K562 (cell line): ENCODE measurements at regions not wholly inside any gene's neighbourhood (a gene's known extent, or its start where the extent isn't known, plus 50 kb on each side); places are given as distances from the start of the nearest gene placed in this dataset.

ENCODE experiments used
- ATAC-seq: fragments of 200-7000 bp; cut with Tn5 transposase; 3 replicates; pipeline ENCODE4 v1.9.1; 2020; ENCODE audit warnings: moderate library complexity
- BruUV-seq: library from RNA; stranded (reverse); fragments of 400-500 nt; replicated peaks from 2 replicates; lab custom pipeline; 2021; lab: Mats Ljungman, UMichigan
- CTCF ChIA-PET: fragments of 300-600 bp; formaldehyde crosslinking; extraction: SDS; loops from one replicate; lab custom pipeline; 2021; ENCODE audit warnings: low intra/inter-chr PET ratio; lab: Yijun Ruan, JAX
- POLR2A ChIA-PET: fragments of 300-600, 350-650 bp; sonication (Branson Sonifier 250); formaldehyde crosslinking; extraction: SDS; loops from one replicate; lab custom pipeline; 2021; ENCODE audit warnings: antibody characterized with exemption, inconsistent platforms; lab: Yijun Ruan, JAX
- DNase-seq, 4 experiments: peaks; one replicate each; pipeline versions ENCODE4 v3.0.0 to v3.0.0-alpha.2; 2011 to 2018; ENCODE audit warnings: low spot score in 3 of 4, mixed read lengths in 3 of 4; ENCODE audit errors: extremely low read depth in 1 of 4
- FAIRE-seq: peaks from 2 replicates; lab custom pipeline; 2011; peaks lifted over from hg19 to GRCh38; lab: Jason Lieb, UNC
- H2AFZ ChIP-seq: 2 replicates; pipeline ENCODE4 v1.6.0; 2011; ENCODE audit warnings: low read depth, low read length, control low read depth, inconsistent platforms
- H3K27ac ChIP-seq: fragments of 200-600 bp; 3 replicates; pipeline ENCODE4 v1.8.0; 2011; ENCODE audit warnings: low read depth, mild to moderate bottlenecking, control low read depth, inconsistent platforms, low read length, moderate library complexity, mixed read lengths; ENCODE audit errors: extremely low read depth
- H3K27me3 ChIP-seq, 2 experiments: fragments of 300-600 bp in 1 of 2; 2 replicates in 1 of 2; 3 replicates in 1 of 2; pipeline versions ENCODE4 v1.6.0 to v1.8.0; 2011; ENCODE audit warnings: inconsistent platforms in 2 of 2, low read length in 2 of 2, mild to moderate bottlenecking in 1 of 2, mixed read lengths in 1 of 2, moderate library complexity in 1 of 2; ENCODE audit not compliant: control insufficient read depth in 2 of 2, insufficient read depth in 2 of 2
- H3K36me3 ChIP-seq: fragments of 300-600 bp; 3 replicates; pipeline ENCODE4 v1.8.0; 2011; ENCODE audit warnings: mild to moderate bottlenecking, low read length, inconsistent platforms; ENCODE audit not compliant: control insufficient read depth, insufficient read depth
- H3K4me1 ChIP-seq, 2 experiments: fragments of 200-600 bp in 1 of 2; replicated peaks in 1 of 2; 2 replicates in 1 of 2; 3 replicates in 1 of 2; pipeline versions ENCODE4 v1.5.1 to v1.8.0; 2011; ENCODE audit warnings: inconsistent platforms in 2 of 2, low read length in 2 of 2, mild to moderate bottlenecking in 1 of 2, mixed read lengths in 1 of 2, moderate library complexity in 1 of 2; ENCODE audit not compliant: control insufficient read depth in 2 of 2, insufficient read depth in 2 of 2
- H3K4me2 ChIP-seq: 2 replicates; pipeline ENCODE4 v1.6.1; 2011; ENCODE audit warnings: low read length, control low read depth, inconsistent platforms, mixed read lengths; ENCODE audit not compliant: insufficient read depth
- H3K4me3 ChIP-seq: fragments of 200-600 bp; sonication (generic), shearing (Covaris generic); 2 replicates; pipeline ENCODE4 v1.5.1; 2016; ENCODE audit warnings: control low read depth, inconsistent platforms
- H3K79me2 ChIP-seq: fragments of 200-600 bp; 3 replicates; pipeline ENCODE4 v1.8.0; 2011; ENCODE audit warnings: low read length, inconsistent platforms; ENCODE audit not compliant: control insufficient read depth, insufficient read depth
- H3K9ac ChIP-seq, 2 experiments: 2 replicates each; pipeline versions ENCODE4 v1.6.0 to v1.6.1; 2011; ENCODE audit warnings: low read depth in 2 of 2, low read length in 2 of 2, control low read depth in 1 of 2, inconsistent platforms in 1 of 2, mild to moderate bottlenecking in 1 of 2, mixed read lengths in 1 of 2; ENCODE audit not compliant: insufficient read depth in 1 of 2
- H3K9me1 ChIP-seq: one replicate; pipeline ENCODE4 v1.6.0; 2011; ENCODE audit warnings: inconsistent platforms, mild to moderate bottlenecking, low read length, moderate library complexity; ENCODE audit not compliant: control insufficient read depth, insufficient read depth
- H3K9me3 ChIP-seq: replicated peaks from 2 replicates; pipeline ENCODE4 v1.5.1; 2011; ENCODE audit warnings: low read depth, low read length, inconsistent platforms; ENCODE audit not compliant: control insufficient read depth, insufficient read depth
- H4K20me1 ChIP-seq: replicated peaks from 2 replicates; pipeline ENCODE4 v1.6.1; 2011; ENCODE audit warnings: low read length, inconsistent platforms, mixed read lengths; ENCODE audit not compliant: control insufficient read depth, insufficient read depth
- ESRRB ChIP-seq: fragments of 250-450 bp; sonication (Bioruptor Pico); IDR thresholded peaks from 2 replicates; pipeline ENCODE4 v1.5.0; 2020; ENCODE audit warnings: mild to moderate bottlenecking, moderate library complexity, borderline replicate concordance
- PKNOX1 ChIP-seq: fragments of 450-650 bp; IDR thresholded peaks from 2 replicates; pipeline ENCODE4 v1.6.1; 2016
- RFX1 ChIP-seq: fragments of 450-650 bp; IDR thresholded peaks from 2 replicates; pipeline ENCODE4 v1.6.1; 2016; ENCODE audit warnings: mild to moderate bottlenecking, moderate library complexity
- WGBS: fragments of 100-300 bp; shearing (Covaris generic); methylation state at CpG from one replicate; pipeline ENCODE4 v1.1.6; 2016; ENCODE audit warnings: low coverage, mixed read lengths; ENCODE audit not compliant: insufficient coverage; ENCODE audit errors: missing lambda C conversion rate; 5-methylcytosine and 5-hydroxymethylcytosine counted together
- in situ Hi-C: fragments of 300-500 bp; cut with MboI; formaldehyde crosslinking; loops from 4 replicates; pipeline ENCODE4 v1.15.0; 2018; ENCODE audit warnings: inconsistent platforms, mixed read lengths
- intact Hi-C: fragments of 100-400 bp; cut with micrococcal nuclease; formaldehyde crosslinking; loops from 2 replicates; pipeline ENCODE4 v1.14.2; 2022
- TF ChIP-seq, protein P1 (sequence below), 2 experiments: IDR thresholded peaks in 1 of 2; conservative IDR thresholded peaks in 1 of 2; 2 replicates each; pipeline ENCODE4 v1.6.1; 2016; ENCODE audit warnings: low read depth in 2 of 2, mild to moderate bottlenecking in 1 of 2, missing compliant biosample characterization in 1 of 2, missing genetic modification characterization in 1 of 2, moderate library complexity in 1 of 2
- TF ChIP-seq, protein P2 (sequence below): fragments of 450-650 bp; IDR thresholded peaks from 2 replicates; pipeline ENCODE4 v1.6.1; 2016; ENCODE audit warnings: antibody characterized with exemption
- TF ChIP-seq, protein P3 (sequence below), 2 experiments: fragments of 450-650 bp; formaldehyde crosslinking in 1 of 2; IDR thresholded peaks; 2 replicates each; pipeline versions ENCODE4 v1.4.0 to v1.6.1; 2014 to 2020; ENCODE audit warnings: mild to moderate bottlenecking in 2 of 2, borderline replicate concordance in 1 of 2, low read depth in 1 of 2

DNA sequence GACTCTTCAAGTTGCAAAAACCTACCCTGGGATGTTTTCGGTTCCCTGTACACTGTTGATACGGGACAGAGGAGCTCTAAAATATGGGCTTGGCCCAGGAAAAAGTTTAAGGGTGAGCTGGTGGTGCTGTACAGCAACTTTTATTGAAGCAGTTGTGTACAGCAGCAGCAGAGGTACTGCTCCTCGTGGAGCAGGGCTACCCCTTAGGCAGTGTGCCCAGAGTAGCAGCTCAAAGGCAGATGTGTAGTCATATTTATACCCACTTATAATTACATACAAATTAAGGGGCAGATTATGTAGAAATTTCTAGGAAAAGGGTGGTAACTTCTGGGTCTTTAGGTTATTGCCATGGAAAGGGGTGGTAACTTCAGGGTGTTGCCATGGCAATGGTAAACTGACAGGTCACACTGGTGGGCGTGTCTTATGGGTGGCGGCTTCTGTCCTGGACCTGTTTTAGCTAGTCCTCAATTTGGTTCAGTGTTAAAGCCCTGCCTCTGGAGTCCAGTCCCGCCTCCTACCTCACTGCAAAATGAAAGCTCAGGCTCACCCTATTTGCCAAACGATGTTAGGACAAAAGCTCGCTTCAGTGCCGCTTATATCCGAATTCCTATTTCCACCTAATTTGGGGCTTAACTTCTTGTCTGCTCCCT is 203.2 kb downstream of the ETAA1 start:
- ChIA-PET POLR2A (interaction anchor here (0.6 kb wide), 1 partner anchor 12 kb away, joined by 3 read pairs; no protein-coding TSS in a partner anchor), CTCF (no interaction called here)
- TF ChIP-seq, protein P1, sequence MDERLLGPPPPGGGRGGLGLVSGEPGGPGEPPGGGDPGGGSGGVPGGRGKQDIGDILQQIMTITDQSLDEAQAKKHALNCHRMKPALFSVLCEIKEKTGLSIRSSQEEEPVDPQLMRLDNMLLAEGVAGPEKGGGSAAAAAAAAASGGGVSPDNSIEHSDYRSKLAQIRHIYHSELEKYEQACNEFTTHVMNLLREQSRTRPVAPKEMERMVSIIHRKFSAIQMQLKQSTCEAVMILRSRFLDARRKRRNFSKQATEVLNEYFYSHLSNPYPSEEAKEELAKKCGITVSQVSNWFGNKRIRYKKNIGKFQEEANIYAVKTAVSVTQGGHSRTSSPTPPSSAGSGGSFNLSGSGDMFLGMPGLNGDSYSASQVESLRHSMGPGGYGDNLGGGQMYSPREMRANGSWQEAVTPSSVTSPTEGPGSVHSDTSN (CRISPR knock-in tag; IDR thresholded peaks at IDR 0.05; ENCODE audit: low read depth): no peak
- TF ChIP-seq, protein P1 (tag; conservative IDR thresholded peaks at IDR 0.05; ENCODE audit: low read depth): 0 out of 2 replicates have a peak, but pooled peaks have one; percentile 17
- no peak for TF ChIP-seq ESRRB
- TF ChIP-seq RFX1: peak; percentile 90
- TF ChIP-seq, protein P2, sequence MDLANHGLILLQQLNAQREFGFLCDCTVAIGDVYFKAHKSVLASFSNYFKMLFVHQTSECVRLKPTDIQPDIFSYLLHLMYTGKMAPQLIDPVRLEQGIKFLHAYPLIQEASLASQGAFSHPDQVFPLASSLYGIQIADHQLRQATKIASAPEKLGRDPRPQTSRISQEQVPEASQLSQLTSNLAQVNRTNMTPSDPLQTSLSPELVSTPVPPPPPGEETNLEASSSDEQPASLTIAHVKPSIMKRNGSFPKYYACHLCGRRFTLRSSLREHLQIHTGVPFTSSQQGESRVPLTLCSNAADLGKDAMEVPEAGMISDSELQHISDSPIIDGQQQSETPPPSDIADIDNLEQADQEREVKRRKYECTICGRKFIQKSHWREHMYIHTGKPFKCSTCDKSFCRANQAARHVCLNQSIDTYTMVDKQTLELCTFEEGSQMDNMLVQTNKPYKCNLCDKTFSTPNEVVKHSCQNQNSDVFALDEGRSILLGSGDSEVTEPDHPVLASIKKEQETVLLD: no peak
- TF ChIP-seq, protein P3, sequence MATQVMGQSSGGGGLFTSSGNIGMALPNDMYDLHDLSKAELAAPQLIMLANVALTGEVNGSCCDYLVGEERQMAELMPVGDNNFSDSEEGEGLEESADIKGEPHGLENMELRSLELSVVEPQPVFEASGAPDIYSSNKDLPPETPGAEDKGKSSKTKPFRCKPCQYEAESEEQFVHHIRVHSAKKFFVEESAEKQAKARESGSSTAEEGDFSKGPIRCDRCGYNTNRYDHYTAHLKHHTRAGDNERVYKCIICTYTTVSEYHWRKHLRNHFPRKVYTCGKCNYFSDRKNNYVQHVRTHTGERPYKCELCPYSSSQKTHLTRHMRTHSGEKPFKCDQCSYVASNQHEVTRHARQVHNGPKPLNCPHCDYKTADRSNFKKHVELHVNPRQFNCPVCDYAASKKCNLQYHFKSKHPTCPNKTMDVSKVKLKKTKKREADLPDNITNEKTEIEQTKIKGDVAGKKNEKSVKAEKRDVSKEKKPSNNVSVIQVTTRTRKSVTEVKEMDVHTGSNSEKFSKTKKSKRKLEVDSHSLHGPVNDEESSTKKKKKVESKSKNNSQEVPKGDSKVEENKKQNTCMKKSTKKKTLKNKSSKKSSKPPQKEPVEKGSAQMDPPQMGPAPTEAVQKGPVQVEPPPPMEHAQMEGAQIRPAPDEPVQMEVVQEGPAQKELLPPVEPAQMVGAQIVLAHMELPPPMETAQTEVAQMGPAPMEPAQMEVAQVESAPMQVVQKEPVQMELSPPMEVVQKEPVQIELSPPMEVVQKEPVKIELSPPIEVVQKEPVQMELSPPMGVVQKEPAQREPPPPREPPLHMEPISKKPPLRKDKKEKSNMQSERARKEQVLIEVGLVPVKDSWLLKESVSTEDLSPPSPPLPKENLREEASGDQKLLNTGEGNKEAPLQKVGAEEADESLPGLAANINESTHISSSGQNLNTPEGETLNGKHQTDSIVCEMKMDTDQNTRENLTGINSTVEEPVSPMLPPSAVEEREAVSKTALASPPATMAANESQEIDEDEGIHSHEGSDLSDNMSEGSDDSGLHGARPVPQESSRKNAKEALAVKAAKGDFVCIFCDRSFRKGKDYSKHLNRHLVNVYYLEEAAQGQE (IDR thresholded peaks at IDR 0.05; ENCODE audit: borderline replicate concordance): peak; percentile 71
- TF ChIP-seq, protein P3 (CRISPR knock-in tag; IDR thresholded peaks at IDR 0.05; ENCODE audit: low read depth): no peak
- TF ChIP-seq PKNOX1: peak; percentile 90
- in situ Hi-C loops (no loop called here), intact Hi-C loops (no loop called here)
- Histone ChIP-seq H3K9me3 (no peaks in the 10 kb centered on the region), H3K4me3 (no peak overlapping the region), H3K9me1 (no peaks in the 10 kb centered on the region), H3K9ac (no peak overlapping the region), H3K4me1 (no peaks in the 10 kb centered on the region), H3K27ac (no peak overlapping the region), H3K27me3 (no peaks in the 10 kb centered on the region), H3K36me3 (no peaks in the 10 kb centered on the region), H2AFZ (no peak overlapping the region), H3K4me2 (no peak overlapping the region), H4K20me1 (no peaks in the 10 kb centered on the region), H3K79me2 (no peaks in the 10 kb centered on the region)
- peak; percentile 7 to 39 (median 10) for DNase-seq
- peak; percentile 92 for ATAC-seq
- WGBS: 1% methylated on average over 10 of the region's 10 CpGs
- peak; percentile 67 for FAIRE-seq
- no TSS peak for BruUV-seq
